GM12878 (cell line): ENCODE measurements at regions not wholly inside any gene's neighbourhood (a gene's known extent, or its start where the extent isn't known, plus 50 kb on each side); places are given as distances from the start of the nearest gene placed in this dataset.

Experiments
- ATAC-seq: fragments of 200-7000 bp; cut with Tn5 transposase; 3 replicates; pipeline ENCODE4 v1.9.1; 2020; ENCODE audit warnings: mild to moderate bottlenecking, moderate library complexity
- BruUV-seq: library from RNA; stranded (reverse); fragments of 400-500 nt; replicated peaks from 2 replicates; lab custom pipeline; 2021; lab: Mats Ljungman, UMichigan
- CTCF ChIA-PET: fragments of 300-600 bp; sonication (Branson Sonifier 250); formaldehyde crosslinking; extraction: SDS; loops from one replicate; lab custom pipeline; 2021; ENCODE audit warnings: inconsistent platforms; lab: Yijun Ruan, JAX
- POLR2A ChIA-PET: fragments of 350-600 bp; formaldehyde crosslinking; extraction: SDS; loops from one replicate; lab custom pipeline; 2021; ENCODE audit warnings: inconsistent platforms; lab: Charles Lee
- RAD21 ChIA-PET: fragments of 300-600 bp; sonication (Branson Sonifier 250); formaldehyde crosslinking; loops from one replicate; lab custom pipeline; 2023; ENCODE audit warnings: antibody characterized with exemption; ENCODE audit not compliant: unreplicated experiment; lab: Charles Lee
- SMC1A ChIA-PET: fragments of 300-600 bp; sonication (Branson Sonifier 250); formaldehyde crosslinking; loops from one replicate; lab custom pipeline; 2023; ENCODE audit not compliant: unreplicated experiment, uncharacterized antibody; lab: Charles Lee
- DNase-seq: peaks from one replicate; pipeline ENCODE4 v3.0.0-alpha.2; 2011; ENCODE audit warnings: low read depth, low spot score
- FAIRE-seq: peaks from 3 replicates; lab custom pipeline; 2011; peaks lifted over from hg19 to GRCh38; lab: Jason Lieb, UNC
- H2AFZ ChIP-seq: 2 replicates; pipeline ENCODE4 v1.6.0; 2011; ENCODE audit warnings: low read depth, low read length, control low read depth; ENCODE audit not compliant: control insufficient read depth
- H3K27ac ChIP-seq: 2 replicates; pipeline ENCODE4 v1.5.1; 2011; ENCODE audit warnings: control low read depth; ENCODE audit not compliant: control insufficient read depth, insufficient read depth
- H3K27me3 ChIP-seq, 2 experiments: replicated peaks in 1 of 2; 2 replicates each; pipeline versions ENCODE4 v1.6.0 to v1.6.1; 2011; ENCODE audit warnings: low read length in 1 of 2; ENCODE audit not compliant: control insufficient read depth in 2 of 2, insufficient read depth in 2 of 2
- H3K36me3 ChIP-seq, 2 experiments: 2 replicates each; pipeline ENCODE4 v1.5.1; 2011; ENCODE audit warnings: low read length in 1 of 2; ENCODE audit not compliant: control insufficient read depth in 2 of 2, insufficient read depth in 2 of 2
- H3K4me1 ChIP-seq: 2 replicates; pipeline ENCODE4 v1.6.1; 2011; ENCODE audit warnings: mild to moderate bottlenecking, low read length, moderate library complexity, mixed read lengths; ENCODE audit not compliant: control insufficient read depth, insufficient read depth
- H3K4me2 ChIP-seq: 2 replicates; pipeline ENCODE4 v1.6.0; 2011; ENCODE audit warnings: control low read depth; ENCODE audit not compliant: control insufficient read depth, insufficient read depth
- H3K4me3 ChIP-seq: fragments of 200-600 bp; sonication (generic); 2 replicates; pipeline ENCODE4 v1.5.1; 2016
- H3K79me2 ChIP-seq: 2 replicates; pipeline ENCODE4 v1.6.0; 2011; ENCODE audit warnings: low read length; ENCODE audit not compliant: control insufficient read depth, insufficient read depth
- H3K9ac ChIP-seq: 2 replicates; pipeline ENCODE4 v1.8.0; 2011; ENCODE audit warnings: low read length, control low read depth, mixed read lengths; ENCODE audit not compliant: control insufficient read depth, insufficient read depth
- H3K9me3 ChIP-seq: replicated peaks from 3 replicates; pipeline ENCODE4 v1.5.1; 2011; ENCODE audit warnings: mild to moderate bottlenecking, low read length; ENCODE audit not compliant: control insufficient read depth, insufficient read depth
- H4K20me1 ChIP-seq: 2 replicates; pipeline ENCODE4 v1.6.0; 2011; ENCODE audit not compliant: control insufficient read depth, insufficient read depth
- EED ChIP-seq: sonication (generic); IDR thresholded peaks from 2 replicates; pipeline ENCODE4 v1.6.1; 2016; ENCODE audit warnings: antibody characterized with exemption, low read depth
- JUNB ChIP-seq: IDR thresholded peaks from 2 replicates; pipeline ENCODE4 v1.6.1; 2016; ENCODE audit warnings: antibody characterized with exemption, mild to moderate bottlenecking
- KAT2A ChIP-seq: conservative IDR thresholded peaks from 2 replicates; pipeline ENCODE4 v1.6.1; 2011; ENCODE audit warnings: low read depth, low read length; ENCODE audit not compliant: control insufficient read depth
- KLF5 ChIP-seq: fragments of 450-650 bp; IDR thresholded peaks from 2 replicates; pipeline ENCODE4 v1.6.1; 2014; ENCODE audit warnings: mild to moderate bottlenecking; ENCODE audit not compliant: partially characterized antibody
- MEF2B ChIP-seq: fragments of 450-650 bp; IDR thresholded peaks from 2 replicates; pipeline ENCODE4 v1.6.1; 2018; ENCODE audit warnings: mild to moderate bottlenecking, moderate library complexity; ENCODE audit not compliant: partially characterized antibody, poor library complexity, severe bottlenecking
- NFYB ChIP-seq: IDR thresholded peaks from 2 replicates; pipeline ENCODE4 v1.6.1; 2011; ENCODE audit warnings: low read depth, mild to moderate bottlenecking, low read length, improper control_type of control experiment, moderate library complexity; ENCODE audit not compliant: insufficient read depth
- NR2F1 ChIP-seq: fragments of 450-650 bp; conservative IDR thresholded peaks from 2 replicates; pipeline ENCODE4 v1.6.1; 2017; ENCODE audit warnings: mild to moderate bottlenecking
- REST ChIP-seq: IDR thresholded peaks from 2 replicates; pipeline ENCODE4 v1.6.1; 2012; ENCODE audit warnings: mild to moderate bottlenecking, low read depth, low read length
- RUNX3 ChIP-seq: IDR thresholded peaks from 2 replicates; pipeline ENCODE4 v1.6.1; 2012; ENCODE audit warnings: low read length, inconsistent platforms
- TARDBP ChIP-seq: IDR thresholded peaks from 2 replicates; pipeline ENCODE4 v1.6.1; 2016; ENCODE audit warnings: borderline replicate concordance
- USF2 ChIP-seq: IDR thresholded peaks from 2 replicates; pipeline ENCODE4 v1.6.1; 2011; ENCODE audit warnings: low read depth, low read length, improper control_type of control experiment, borderline replicate concordance
- YBX1 ChIP-seq: fragments of 450-650 bp; IDR thresholded peaks from 2 replicates; pipeline ENCODE4 v1.6.1; 2016; ENCODE audit warnings: antibody characterized with exemption
- ZSCAN29 ChIP-seq: fragments of 450-650 bp; IDR thresholded peaks from 2 replicates; pipeline ENCODE4 v1.6.1; 2017; ENCODE audit warnings: mild to moderate bottlenecking, moderate library complexity
- WGBS: methylation state at CpG from one replicate; pipeline ENCODE4 v1.1.6; 2016; ENCODE audit warnings: low lambda C conversion rate; ENCODE audit not compliant: insufficient replicate concordance, insufficient coverage; ENCODE audit errors: missing lambda C conversion rate; 5-methylcytosine and 5-hydroxymethylcytosine counted together
- in situ Hi-C: fragments of 300-500 bp; cut with MboI; formaldehyde crosslinking; loops from 9 replicates; pipeline ENCODE4 v1.14.3; 2018; ENCODE audit warnings: mixed read lengths
- intact Hi-C: fragments of 100-400 bp; cut with micrococcal nuclease; formaldehyde crosslinking; loops from one replicate; pipeline ENCODE4 v1.14.2; 2022; ENCODE audit not compliant: unreplicated experiment
- TF ChIP-seq, protein P1 (sequence below): fragments of 450-650 bp; IDR thresholded peaks from 2 replicates; pipeline ENCODE4 v1.6.1; 2016; ENCODE audit warnings: mild to moderate bottlenecking

DNA sequence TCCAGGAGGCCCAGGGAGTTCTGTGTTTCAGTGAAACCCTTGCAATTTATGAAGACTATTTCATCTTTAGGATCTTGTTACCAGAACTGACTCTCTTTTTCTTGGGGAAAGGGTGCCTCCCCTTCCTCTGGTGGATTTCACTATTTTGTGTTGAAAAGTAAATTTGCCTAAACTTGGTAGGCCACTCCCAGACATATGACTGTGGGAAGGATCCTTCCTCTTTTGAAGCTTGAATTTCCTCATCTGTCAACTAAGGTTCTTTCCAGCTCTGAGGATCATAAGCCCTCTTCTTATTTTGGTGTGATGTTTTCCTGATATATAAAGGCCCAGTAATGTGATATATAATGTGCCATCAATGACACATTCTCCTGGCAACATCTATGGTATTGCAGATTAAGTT lies 59.1 kb upstream of the ZFAND5 start:
- H3K79me2 ChIP-seq, result no peaks in the 10 kb centered on the region
- no peak for ATAC-seq
- CTCF ChIA-PET, result interaction anchor here (1.3 kb wide), 1 partner anchor 144 kb away, joined by 4 read pairs; no protein-coding TSS in a partner anchor
- SMC1A ChIA-PET, result interaction anchor here (1.0 kb wide), 1 partner anchor 121 kb away, joined by 3 read pairs; no protein-coding TSS in a partner anchor
- POLR2A ChIA-PET, result no interaction called here
- no peak overlapping the region for H3K9ac ChIP-seq
- no peak overlapping the region for H3K27ac ChIP-seq
- FAIRE-seq, result no peak
- no peak overlapping the region for H3K4me3 ChIP-seq
- no peaks in the 10 kb centered on the region for H4K20me1 ChIP-seq
- no peaks in the 10 kb centered on the region for H3K27me3 ChIP-seq
- BruUV-seq, result no TSS peak
- RAD21 ChIA-PET, result interaction anchor here (1.0 kb wide), 1 partner anchor 15 kb away, joined by 3 read pairs; no protein-coding TSS in a partner anchor
- DNase-seq, result no peak
- intact Hi-C loops (no loop called here), in situ Hi-C loops (no loop called here)
- H3K4me1 ChIP-seq, result no peaks in the 10 kb centered on the region
- H2AFZ ChIP-seq, result no peak overlapping the region
- H3K36me3 ChIP-seq, result no peaks in the 10 kb centered on the region
- H3K4me2 ChIP-seq, result no peak overlapping the region
- no peaks in the 10 kb centered on the region for H3K9me3 ChIP-seq
- TF ChIP-seq USF2 (no peak), JUNB (no peak), NR2F1 (no peak), TARDBP (no peak), EED (no peak), NFYB (no peak), RUNX3 (no peak)

DNA sequence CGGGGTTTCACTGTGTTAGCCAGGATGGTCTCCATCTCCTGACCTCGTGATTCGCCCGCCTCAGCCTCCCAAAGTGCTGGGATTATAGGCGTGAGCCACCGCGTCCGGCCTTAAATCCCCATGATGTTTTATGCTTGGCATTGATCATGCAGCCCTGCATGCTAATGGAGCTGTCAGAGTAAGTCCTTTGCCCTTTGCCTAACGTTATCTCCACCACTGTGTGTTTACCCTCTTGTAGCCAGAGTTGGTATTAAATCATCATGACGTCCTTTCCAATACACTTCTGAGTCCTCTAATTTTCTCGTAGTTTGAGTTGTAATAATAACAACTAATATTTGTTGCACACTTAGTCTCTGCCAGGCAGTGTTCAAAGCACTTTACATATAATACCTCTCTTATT lies 57.2 kb upstream of the ZFAND5 start:
- no peaks in the 10 kb centered on the region for H3K9me3 ChIP-seq
- in situ Hi-C loops (no loop called here), intact Hi-C loops (no loop called here)
- DNase-seq, result no peak
- ATAC-seq, result no peak
- ChIA-PET CTCF (interaction anchor here (1.2 kb wide), 1 partner anchor 141 kb away, joined by 3 read pairs; no protein-coding TSS in a partner anchor), RAD21 (interaction anchor here (0.7 to 1.4 kb wide), 2 partner anchors 25 to 60 kb away, joined by 3 to 5 read pairs; no protein-coding TSS in a partner anchor), POLR2A (no interaction called here), SMC1A (interaction anchor here (0.7 to 1.3 kb wide), 4 partner anchors 14 to 252 kb away, joined by 3 to 4 read pairs (median 3); no protein-coding TSS in a partner anchor)
- H3K4me2 ChIP-seq, result no peak overlapping the region
- no peak for FAIRE-seq
- no peaks in the 10 kb centered on the region for H3K79me2 ChIP-seq
- no peaks in the 10 kb centered on the region for H3K4me1 ChIP-seq
- H3K27me3 ChIP-seq, result no peaks in the 10 kb centered on the region
- H3K27ac ChIP-seq, result no peak overlapping the region
- WGBS, result 91% methylated on average over 11 of the region's 11 CpGs
- H3K9ac ChIP-seq, result no peak overlapping the region
- H2AFZ ChIP-seq, result no peak overlapping the region
- H3K36me3 ChIP-seq, result no peaks in the 10 kb centered on the region
- BruUV-seq, result no TSS peak
- no peaks in the 10 kb centered on the region for H4K20me1 ChIP-seq
- H3K4me3 ChIP-seq, result no peak overlapping the region
- TF ChIP-seq MEF2B (no peak), RUNX3 (no peak), REST (no peak), YBX1 (no peak), KAT2A (no peak), KLF5 (no peak), ZSCAN29 (no peak)
- TF ChIP-seq, protein P1, sequence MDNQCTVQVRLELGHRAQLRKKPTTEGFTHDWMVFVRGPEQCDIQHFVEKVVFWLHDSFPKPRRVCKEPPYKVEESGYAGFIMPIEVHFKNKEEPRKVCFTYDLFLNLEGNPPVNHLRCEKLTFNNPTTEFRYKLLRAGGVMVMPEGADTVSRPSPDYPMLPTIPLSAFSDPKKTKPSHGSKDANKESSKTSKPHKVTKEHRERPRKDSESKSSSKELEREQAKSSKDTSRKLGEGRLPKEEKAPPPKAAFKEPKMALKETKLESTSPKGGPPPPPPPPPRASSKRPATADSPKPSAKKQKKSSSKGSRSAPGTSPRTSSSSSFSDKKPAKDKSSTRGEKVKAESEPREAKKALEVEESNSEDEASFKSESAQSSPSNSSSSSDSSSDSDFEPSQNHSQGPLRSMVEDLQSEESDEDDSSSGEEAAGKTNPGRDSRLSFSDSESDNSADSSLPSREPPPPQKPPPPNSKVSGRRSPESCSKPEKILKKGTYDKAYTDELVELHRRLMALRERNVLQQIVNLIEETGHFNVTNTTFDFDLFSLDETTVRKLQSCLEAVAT, result no peak
